Liver (tissue), 8 donors: ENCODE measurements at regions not wholly inside any gene's neighbourhood (a gene's known extent, or its start where the extent isn't known, plus 50 kb on each side); places are given as distances from the start of the nearest gene placed in this dataset.
A peak's percentile ranks its signal among the peaks of the same experiment; 100 is the strongest.

Experiments
- DNase-seq: peaks from one replicate; pipeline ENCODE4 v3.0.0-alpha.2; 2017; ENCODE audit warnings: low spot score
- H3K27ac ChIP-seq, 2 donors: one replicate each; pipeline ENCODE4 v1.7.0; 2013; ENCODE audit warnings: inconsistent platforms in 2 of 2, low read length in 2 of 2, control low read depth in 1 of 2, low read depth in 1 of 2, mild to moderate bottlenecking in 1 of 2
- H3K27me3 ChIP-seq, 4 donors: one replicate each; pipeline versions ENCODE4 v1.6.1 to v1.7.0; 2013; ENCODE audit warnings: low read length in 3 of 4, inconsistent platforms in 1 of 4, mild to moderate bottlenecking in 1 of 4, moderate library complexity in 1 of 4; ENCODE audit not compliant: control insufficient read depth in 4 of 4, insufficient read depth in 4 of 4
- H3K36me3 ChIP-seq, 4 donors: one replicate each; pipeline versions ENCODE4 v1.6.1 to v1.7.0; 2013; ENCODE audit warnings: low read length in 3 of 4, mild to moderate bottlenecking in 3 of 4, low read depth in 1 of 4, moderate library complexity in 1 of 4; ENCODE audit not compliant: control insufficient read depth in 4 of 4, insufficient read depth in 3 of 4
- H3K4me1 ChIP-seq, 4 donors: one replicate each; pipeline versions ENCODE4 v1.6.1 to v1.7.0; 2013; ENCODE audit warnings: low read length in 3 of 4, mild to moderate bottlenecking in 3 of 4, moderate library complexity in 1 of 4; ENCODE audit not compliant: control insufficient read depth in 4 of 4, insufficient read depth in 4 of 4
- H3K4me3 ChIP-seq, 3 donors: one replicate each; pipeline versions ENCODE4 v1.6.1 to v1.7.0; 2013; ENCODE audit warnings: low read length in 3 of 3, control low read depth in 1 of 3, low read depth in 1 of 3, mild to moderate bottlenecking in 1 of 3
- H3K9ac ChIP-seq, 2 donors: one replicate each; pipeline ENCODE4 v1.7.0; 2013; ENCODE audit warnings: low read length in 2 of 2, mild to moderate bottlenecking in 2 of 2, moderate library complexity in 2 of 2, control low read depth in 1 of 2, low read depth in 1 of 2
- H3K9me3 ChIP-seq, 4 donors: one replicate each; pipeline versions ENCODE4 v1.6.1 to v1.7.0; 2013; ENCODE audit warnings: low read length in 3 of 4; ENCODE audit not compliant: control insufficient read depth in 4 of 4
- CTCF ChIP-seq: fragments of 150-350 bp; IDR thresholded peaks from 2 replicates; pipeline ENCODE4 v1.5.1; 2017; ENCODE audit warnings: improper control_type of control experiment, low read depth, low read length; ENCODE audit not compliant: missing input control
- FOXA2 ChIP-seq: IDR thresholded peaks from 2 replicates; pipeline ENCODE4 v1.6.1; 2016; ENCODE audit warnings: antibody characterized with exemption
- GABPA ChIP-seq, 2 donors: IDR thresholded peaks in 1 of 2; conservative IDR thresholded peaks in 1 of 2; 2 replicates each; pipeline ENCODE4 v1.6.1; 2016; ENCODE audit warnings: antibody characterized with exemption in 2 of 2, mild to moderate bottlenecking in 1 of 2, moderate library complexity in 1 of 2
- HNF4A ChIP-seq, 2 donors: conservative IDR thresholded peaks; 2 replicates each; pipeline ENCODE4 v1.6.1; 2016; ENCODE audit warnings: antibody characterized with exemption in 2 of 2, mild to moderate bottlenecking in 2 of 2
- JUND ChIP-seq, 2 donors: IDR thresholded peaks; 2 replicates each; pipeline ENCODE4 v1.6.1; 2016; ENCODE audit warnings: antibody characterized with exemption in 2 of 2
- NR2F2 ChIP-seq: IDR thresholded peaks from 2 replicates; pipeline ENCODE4 v1.6.1; 2016; ENCODE audit warnings: antibody characterized with exemption
- RAD21 ChIP-seq, 2 donors: IDR thresholded peaks; 2 replicates each; pipeline ENCODE4 v1.6.1; 2016; ENCODE audit warnings: antibody characterized with exemption in 2 of 2, mild to moderate bottlenecking in 2 of 2
- REST ChIP-seq: IDR thresholded peaks from 2 replicates; pipeline ENCODE4 v1.6.1; 2016; ENCODE audit warnings: antibody characterized with exemption, mild to moderate bottlenecking
- RXRA ChIP-seq, 2 donors: IDR thresholded peaks; 2 replicates each; pipeline ENCODE4 v1.6.1; 2017 to 2018; ENCODE audit warnings: antibody characterized with exemption in 2 of 2, mild to moderate bottlenecking in 1 of 2
- SP1 ChIP-seq: IDR thresholded peaks from 2 replicates; pipeline ENCODE4 v1.6.1; 2018; ENCODE audit warnings: antibody characterized with exemption, mild to moderate bottlenecking
- TAF1 ChIP-seq: conservative IDR thresholded peaks from 2 replicates; pipeline ENCODE4 v1.6.1; 2016; ENCODE audit warnings: antibody characterized with exemption, mild to moderate bottlenecking
- YY1 ChIP-seq: IDR thresholded peaks from 2 replicates; pipeline ENCODE4 v1.6.1; 2016; ENCODE audit warnings: antibody characterized with exemption, mild to moderate bottlenecking
- ZBTB33 ChIP-seq: IDR thresholded peaks from 2 replicates; pipeline ENCODE4 v1.6.1; 2016; ENCODE audit warnings: antibody characterized with exemption
- WGBS: extraction: QIAGEN DNeasy Blood & Tissue Kit; methylation state at CpG from one replicate; pipeline ENCODE4 v1.1.7; 2013; 5-methylcytosine and 5-hydroxymethylcytosine counted together
- TF ChIP-seq, protein P1 (sequence below): IDR thresholded peaks from 2 replicates; pipeline ENCODE4 v1.6.1; 2016; ENCODE audit warnings: antibody characterized with exemption
- TF ChIP-seq, protein P2 (sequence below): IDR thresholded peaks from 2 replicates; pipeline ENCODE4 v1.6.1; 2016; ENCODE audit warnings: antibody characterized with exemption
- donor health status: healthy.
- donor health status: healthy.
- donor health status: healthy.
- donor health status: healthy.
- donor health status: healthy.

DNA sequence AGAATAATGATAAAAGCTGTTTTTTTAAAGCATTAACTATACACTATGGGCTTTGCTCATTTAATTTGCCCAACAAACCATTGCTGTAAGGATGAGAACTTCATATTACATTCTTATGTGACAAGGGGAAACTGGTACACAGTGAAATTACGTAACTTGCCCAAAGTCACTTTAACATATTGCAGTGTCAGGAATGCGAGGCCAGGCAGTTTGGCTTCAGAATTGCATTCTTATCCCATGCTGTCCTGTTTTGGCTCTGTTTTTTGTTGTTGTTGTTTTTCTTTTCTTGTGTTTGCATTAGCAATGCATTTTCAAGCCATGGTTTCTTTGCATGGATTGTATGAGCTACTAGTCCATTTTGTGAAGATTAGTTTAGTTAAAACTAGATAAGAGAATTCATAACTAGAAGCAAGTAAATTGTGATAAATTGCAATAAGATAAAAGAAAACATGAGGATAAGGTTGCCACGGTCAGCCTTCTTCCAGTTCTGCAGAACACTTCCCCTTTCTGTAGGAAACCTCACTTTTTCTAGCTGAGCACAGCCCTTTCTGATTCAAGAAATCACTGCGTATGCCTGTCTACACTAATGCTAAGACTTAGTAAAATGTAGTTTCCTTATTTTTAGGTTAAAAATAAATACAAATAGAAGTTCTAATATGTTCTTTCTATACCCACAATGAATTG, 221.3 kb upstream of the KCNJ16 start:
- WGBS = 57% methylated on average over 4 of the region's 4 CpGs

DNA sequence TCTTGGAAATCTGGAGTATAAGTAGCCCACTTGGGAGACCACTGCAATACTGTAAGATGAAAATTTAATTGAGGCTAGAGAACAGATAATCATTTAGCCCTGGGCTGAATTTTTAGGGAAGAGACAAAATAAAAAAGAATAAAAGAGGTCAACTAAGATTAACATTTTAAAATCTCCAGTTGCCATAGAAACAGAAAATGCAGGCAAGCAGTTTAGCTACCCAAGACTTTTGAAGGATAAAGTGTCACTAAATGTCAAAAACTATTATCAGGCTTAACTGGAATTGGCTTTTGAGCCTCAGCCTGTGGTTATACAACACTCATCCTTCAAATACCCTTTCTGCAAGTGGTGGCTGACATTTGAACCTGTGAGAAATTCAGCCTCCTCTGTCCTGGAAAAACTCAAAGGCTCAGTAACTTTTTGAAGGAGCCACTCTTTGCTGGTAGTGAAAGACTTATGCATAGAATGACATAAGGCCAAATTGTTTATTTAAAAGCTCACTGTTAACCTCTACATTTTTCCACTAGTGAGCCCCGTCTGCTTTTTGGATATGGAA, 220.7 kb upstream of the KCNJ16 start:
- Histone ChIP-seq H3K27ac (no peak overlapping the region), H3K9me3 (no peaks in the 10 kb centered on the region), H3K36me3 (no peaks in the 10 kb centered on the region), H3K9ac (no peak overlapping the region), H3K4me3 (no peak overlapping the region), H3K4me1 (peaks cover 0 to 2% (median under 1%) of the 10 kb centered on the region in 4 donors), H3K27me3 (peaks cover 0 to 2% (median 0%) of the 10 kb centered on the region in 4 donors)
- no peak for TF ChIP-seq RAD21 (IDR thresholded peaks at IDR 0.05)
- no peak for TF ChIP-seq FOXA2
- no peak for TF ChIP-seq NR2F2
- TF ChIP-seq SP1 = no peak
- TF ChIP-seq CTCF = no peak
- TF ChIP-seq ZBTB33 = no peak
- TF ChIP-seq TAF1 = no peak
- no peak for TF ChIP-seq YY1
- 66% methylated on average over 1 of the region's 1 CpG for WGBS
- no peak for DNase-seq

More for the DNA sequence above, 221.3 kb upstream of the KCNJ16 start:
- Histone ChIP-seq H3K4me1 (peaks cover 0 to 2% (median under 1%) of the 10 kb centered on the region in 4 donors), H3K36me3 (no peaks in the 10 kb centered on the region), H3K9me3 (no peaks in the 10 kb centered on the region), H3K27ac (no peak overlapping the region), H3K9ac (no peak overlapping the region), H3K27me3 (peaks cover 0 to 2% (median 0%) of the 10 kb centered on the region in 4 donors), H3K4me3 (no peak overlapping the region)
- DNase-seq = no peak
- no peak for TF ChIP-seq JUND (IDR thresholded peaks at IDR 0.05)
- TF ChIP-seq RAD21 (IDR thresholded peaks at IDR 0.05) = peak in 1 of 2 donors; percentile 4

GRCh38 chr17:69856946-69857345, 218.1 kb upstream of the KCNJ16 start:
- no peak overlapping the region for H3K9ac ChIP-seq
- H3K27me3 ChIP-seq = peaks cover 0 to 2% (median 0%) of the 10 kb centered on the region in 4 donors
- no peak overlapping the region for H3K27ac ChIP-seq
- WGBS = 78% methylated on average over 1 of the region's 1 CpG
- no peak for DNase-seq
- H3K4me1 ChIP-seq = peaks cover 0 to 2% (median under 1%) of the 10 kb centered on the region in 4 donors
- H3K4me3 ChIP-seq = no peak overlapping the region
- no peaks in the 10 kb centered on the region for H3K36me3 ChIP-seq
- H3K9me3 ChIP-seq = no peaks in the 10 kb centered on the region
- TF ChIP-seq GABPA (IDR thresholded peaks at IDR 0.05 in 1 of 2, conservative IDR thresholded peaks at IDR 0.05 in 1 of 2) (no peak), REST (no peak), NR2F2 (no peak), FOXA2 (no peak), SP1 (no peak), TAF1 (no peak), HNF4A (conservative IDR thresholded peaks at IDR 0.05) (no peak), JUND (IDR thresholded peaks at IDR 0.05) (no peak), RAD21 (IDR thresholded peaks at IDR 0.05) (no peak), RXRA (IDR thresholded peaks at IDR 0.05) (no peak), ZBTB33 (no peak)
- TF ChIP-seq, protein P1, sequence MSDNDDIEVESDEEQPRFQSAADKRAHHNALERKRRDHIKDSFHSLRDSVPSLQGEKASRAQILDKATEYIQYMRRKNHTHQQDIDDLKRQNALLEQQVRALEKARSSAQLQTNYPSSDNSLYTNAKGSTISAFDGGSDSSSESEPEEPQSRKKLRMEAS = no peak
- TF ChIP-seq, protein P2, sequence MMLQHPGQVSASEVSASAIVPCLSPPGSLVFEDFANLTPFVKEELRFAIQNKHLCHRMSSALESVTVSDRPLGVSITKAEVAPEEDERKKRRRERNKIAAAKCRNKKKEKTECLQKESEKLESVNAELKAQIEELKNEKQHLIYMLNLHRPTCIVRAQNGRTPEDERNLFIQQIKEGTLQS = no peak
